ENCODE measurements at regions not wholly inside any gene's neighbourhood (a gene's known extent, or its start where the extent isn't known, plus 50 kb on each side); places are given as distances from the start of the nearest gene placed in this dataset.

DNA sequence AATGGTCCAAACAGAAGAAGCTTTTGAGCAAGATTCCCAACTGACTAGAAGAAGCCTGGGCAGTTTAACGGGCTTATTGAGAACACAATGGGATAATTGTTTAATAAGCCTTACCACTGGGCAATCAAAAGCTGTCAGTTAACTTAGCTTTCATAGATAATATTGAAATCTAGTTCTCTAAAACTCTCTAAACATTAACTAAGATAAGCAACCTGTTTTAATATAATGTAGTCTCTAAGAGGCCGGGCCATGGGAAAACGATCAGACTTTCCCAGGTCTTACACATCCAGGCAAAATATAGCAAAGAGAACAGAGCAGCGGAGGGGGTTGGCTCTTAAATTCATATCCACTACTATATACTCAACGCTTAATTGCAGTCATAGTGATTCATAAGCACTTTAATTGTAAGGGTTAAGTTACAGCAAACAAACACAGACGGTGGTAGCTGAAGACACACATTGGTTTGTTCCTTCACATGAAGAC lies 128.0 kb upstream of the FAM83B start:
- no peak for DNase-seq

DNA sequence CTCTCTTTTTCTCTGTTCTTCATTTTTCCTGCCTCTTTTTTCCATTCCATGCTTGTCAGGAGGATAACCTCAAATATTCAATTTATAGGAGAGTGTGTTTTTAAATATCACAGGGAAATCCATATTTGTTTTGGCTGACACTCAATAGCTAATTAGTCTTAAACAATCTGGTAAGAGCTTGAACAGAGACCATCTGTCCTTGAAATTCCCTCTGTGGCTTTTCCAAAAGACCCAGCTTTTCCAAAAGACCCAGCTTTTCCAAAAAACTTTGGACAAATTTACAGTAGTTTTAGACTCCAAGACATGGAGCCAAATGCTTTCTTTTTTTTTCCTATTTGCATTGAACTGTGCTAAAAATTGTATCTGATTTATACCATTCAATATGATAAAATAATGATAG lies 127.4 kb upstream of the FAM83B start:
- DNase-seq = no peak

DNA sequence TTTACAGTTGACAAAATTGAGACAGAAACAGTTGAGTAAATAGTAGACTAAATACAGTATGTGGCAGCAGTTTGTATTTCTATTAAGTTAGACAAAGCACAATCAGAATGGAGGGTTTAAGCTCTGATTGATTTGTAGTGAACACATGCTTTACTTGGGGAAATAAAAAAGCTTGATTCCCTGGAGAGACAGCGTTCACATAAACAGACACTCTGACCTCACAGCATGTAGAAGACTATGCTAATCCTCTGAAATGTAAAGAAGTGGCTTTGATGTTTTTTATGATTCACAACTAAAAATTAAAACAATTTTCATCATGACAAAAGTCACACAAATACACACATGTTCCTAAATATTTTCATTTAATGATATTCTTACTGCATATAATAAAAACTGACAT lies 126.9 kb upstream of the FAM83B start:
- no peak for DNase-seq

DNA sequence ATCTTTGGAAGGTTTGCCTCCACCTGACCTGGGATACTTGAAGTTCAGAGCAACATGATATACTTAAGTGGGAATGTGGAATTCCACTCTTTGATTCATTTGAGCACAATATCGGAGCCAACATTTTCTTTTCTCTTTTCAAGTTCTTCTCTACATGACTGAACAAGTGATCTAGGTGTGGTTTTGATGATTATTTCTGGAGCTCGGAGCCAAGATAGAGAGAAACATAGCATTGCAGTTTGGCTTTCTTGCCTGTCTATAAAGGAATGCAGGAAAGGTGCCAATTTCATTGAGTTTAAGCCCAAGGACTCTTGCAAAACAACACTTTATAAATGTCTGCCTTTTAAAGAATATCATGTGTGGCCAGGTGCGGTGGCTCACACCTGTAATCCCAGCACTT lies 124.2 kb upstream of the FAM83B start:
- DNase-seq = no peak

DNA sequence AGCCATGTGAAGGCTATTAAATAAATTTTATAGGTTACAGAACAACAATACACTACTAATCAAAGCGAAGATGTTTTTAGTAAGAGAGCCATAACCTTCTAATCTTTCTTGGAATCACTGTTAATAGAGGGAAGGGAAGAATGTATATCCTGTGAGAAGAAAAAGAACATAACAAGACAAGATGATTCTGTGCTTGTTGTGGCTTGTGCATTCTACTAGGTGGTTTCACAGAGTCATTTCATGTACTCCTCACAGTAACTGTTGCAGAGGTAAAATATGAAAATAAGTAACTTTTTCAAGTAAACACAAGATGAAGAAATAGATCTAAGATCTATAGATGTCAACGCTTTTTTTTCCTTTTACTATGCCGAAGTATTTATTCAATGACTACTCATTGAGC lies 116.9 kb upstream of the FAM83B start:
- no peak for DNase-seq

DNA sequence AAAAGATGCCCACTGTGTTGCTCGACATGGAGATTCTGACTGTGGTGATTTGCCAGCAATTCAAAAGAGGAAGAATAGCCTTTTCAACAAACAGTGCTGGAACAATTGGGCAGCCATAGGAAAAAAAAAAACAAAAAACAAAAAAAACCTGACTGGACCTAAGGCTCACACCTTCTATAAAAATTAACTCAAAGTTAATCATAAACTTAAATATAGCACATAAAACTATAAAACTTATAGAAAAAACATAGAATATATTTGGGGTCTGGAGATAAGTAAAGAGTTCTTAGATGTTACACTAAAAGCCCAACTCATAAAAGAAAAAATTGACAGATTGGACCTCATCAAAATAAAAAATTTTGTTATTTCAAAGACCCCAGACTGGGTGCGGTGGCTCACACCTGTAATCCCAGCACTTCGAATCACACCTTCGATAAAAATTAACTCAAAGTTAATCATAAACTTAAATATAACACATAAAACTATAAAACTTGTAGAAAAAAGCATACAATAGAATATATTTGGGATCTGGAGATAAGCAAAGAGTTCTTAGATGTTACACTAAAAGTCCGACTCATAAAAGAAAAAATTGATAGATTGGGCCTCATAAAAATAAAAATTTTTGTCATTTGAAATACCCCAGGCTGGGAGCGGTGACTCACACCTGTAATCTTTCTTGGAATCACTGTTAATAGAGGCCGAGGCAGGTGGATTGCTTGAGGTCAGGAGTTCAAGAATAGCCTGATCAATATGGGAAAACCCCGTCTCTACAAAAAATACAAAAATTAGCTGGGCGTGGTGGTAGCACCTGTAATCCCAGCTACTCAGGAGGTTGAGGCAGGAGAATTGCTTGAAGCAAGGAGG lies 115.6 kb upstream of the FAM83B start:
- DNase-seq = no peak

DNA sequence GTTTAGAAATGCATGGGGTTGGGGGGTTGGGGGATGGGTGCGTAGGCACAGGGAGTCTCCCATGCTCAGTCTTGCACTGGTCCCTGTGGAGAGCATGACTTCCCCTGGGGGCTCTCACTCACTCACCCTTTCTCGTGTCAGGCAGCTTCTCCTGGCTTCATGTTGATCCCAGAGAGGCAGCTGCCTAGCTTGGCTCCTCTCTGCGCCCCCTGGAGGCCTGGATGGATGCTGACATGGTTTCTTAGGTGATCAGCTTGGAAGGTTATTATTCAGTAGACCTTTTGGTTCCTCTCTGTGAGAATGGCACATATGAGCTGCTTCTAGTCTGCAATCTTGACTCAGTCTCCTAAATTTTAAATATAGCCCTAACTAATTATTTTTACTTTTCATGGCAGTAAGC lies 109.3 kb upstream of the FAM83B start:
- DNase-seq = no peak

DNA sequence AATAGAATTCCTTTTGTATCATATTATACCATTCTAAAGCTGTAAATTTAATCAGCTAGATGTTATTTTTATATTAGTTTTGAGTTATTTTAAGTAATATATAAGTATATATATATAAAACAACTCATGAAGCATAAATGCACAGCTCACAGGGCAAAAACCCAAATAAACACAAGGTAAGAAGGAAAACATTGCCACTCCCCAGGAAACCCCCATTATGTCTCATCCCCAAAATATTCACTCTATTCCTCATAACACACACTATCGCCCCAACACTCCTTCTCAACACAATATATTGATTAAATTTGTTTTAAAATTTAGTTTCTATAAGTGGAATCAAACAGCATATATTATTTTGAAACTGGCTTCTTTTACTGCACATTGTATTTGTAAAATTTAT lies 98.6 kb upstream of the FAM83B start:
- DNase-seq = peak; percentile 8

DNA sequence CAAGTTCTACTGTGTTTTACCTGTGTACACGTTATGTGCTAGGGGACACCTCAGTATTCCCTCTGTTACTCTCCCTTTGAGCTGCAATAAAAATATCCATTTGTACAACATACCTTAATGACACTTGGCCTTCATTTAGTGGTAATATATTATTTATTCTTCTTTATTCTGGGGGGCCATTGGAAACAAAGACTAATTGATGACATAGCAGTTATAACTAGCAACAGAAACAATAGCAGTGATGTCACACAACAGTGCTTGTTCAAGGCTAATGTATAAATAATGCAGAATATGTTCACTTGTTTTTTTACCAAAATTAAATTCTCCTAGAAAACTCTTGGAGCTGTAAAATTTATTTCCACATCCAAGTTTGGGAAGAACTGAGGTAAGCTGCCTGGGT lies 92.2 kb upstream of the FAM83B start:
- DNase-seq = no peak

DNA sequence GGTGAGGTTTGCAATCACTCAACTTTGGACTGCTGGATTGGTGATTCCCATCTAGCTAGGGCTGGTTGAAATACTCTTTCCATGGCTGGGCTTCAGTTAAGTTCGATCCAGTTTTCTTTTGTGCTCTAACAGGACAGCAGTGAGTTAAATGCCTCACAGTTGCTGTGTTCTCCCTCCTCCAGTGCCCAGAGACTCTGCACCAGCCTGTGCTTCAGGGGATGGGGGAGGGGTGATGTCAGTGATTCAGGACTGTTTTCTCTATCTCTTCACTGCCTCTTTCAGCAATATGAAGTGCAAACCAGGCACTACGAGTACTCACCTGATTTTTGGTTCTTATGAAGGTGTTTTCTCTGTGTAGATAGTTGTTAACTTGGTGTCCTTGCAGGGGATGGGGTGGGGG lies 88.2 kb upstream of the FAM83B start:
- DNase-seq = no peak

DNA sequence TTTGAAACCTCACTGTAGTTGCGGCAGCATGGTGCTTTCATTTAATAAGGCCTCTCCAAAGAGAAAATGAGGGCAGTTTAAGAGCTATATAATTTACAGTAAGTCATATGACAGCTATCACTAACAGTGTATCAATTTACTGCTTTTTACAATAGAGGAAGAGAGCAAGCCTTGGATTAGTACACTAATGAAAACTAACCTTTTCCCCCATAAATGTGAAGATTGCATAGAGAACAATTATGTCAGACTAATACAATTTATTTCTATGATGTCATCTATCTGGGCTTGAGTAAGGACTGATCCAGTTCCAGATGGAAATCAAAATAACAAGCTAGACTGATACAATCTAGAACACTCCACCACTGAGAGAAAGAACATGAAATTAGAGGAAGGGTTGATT lies 78.1 kb upstream of the FAM83B start:
- no peak for DNase-seq

DNA sequence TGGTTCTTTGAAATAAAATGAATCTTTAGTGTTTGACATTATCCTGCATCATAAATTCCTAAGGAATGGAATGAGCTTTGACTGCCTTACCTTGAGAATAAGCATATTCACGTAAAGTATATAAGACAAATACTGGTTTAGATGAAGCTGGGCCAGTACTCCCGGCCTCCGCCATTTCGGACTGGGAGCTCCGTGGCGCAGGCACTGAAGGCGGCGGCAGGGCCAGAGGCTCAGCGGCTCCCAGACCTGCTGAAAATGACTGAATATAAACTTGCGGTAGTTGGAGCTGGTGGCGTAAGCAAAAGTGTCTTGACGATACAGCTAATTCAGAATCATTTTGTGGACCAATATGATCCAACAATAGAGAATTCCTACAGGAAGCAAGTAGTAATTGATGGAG lies 76.2 kb upstream of the FAM83B start:
- no peak for DNase-seq

DNA sequence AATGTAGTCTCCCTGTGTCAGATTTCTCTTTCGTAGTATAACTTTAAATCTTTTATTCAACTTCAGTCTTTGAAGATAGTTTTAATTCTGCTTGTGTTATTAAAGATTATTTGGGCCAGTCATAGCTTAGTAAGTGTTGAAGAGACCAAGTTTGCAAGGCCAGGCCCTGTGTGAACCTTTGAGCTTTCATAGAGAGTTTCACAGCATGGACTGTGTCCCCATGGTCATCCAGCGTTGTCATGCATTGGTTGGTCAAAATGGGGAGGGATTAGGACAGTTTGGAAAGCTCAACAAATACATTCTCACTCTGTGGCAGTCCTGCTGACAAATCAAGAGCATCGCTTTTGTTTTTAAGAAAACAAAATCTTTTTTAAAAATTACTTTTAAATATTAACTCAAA lies 74.6 kb upstream of the FAM83B start:
- no peak for DNase-seq

DNA sequence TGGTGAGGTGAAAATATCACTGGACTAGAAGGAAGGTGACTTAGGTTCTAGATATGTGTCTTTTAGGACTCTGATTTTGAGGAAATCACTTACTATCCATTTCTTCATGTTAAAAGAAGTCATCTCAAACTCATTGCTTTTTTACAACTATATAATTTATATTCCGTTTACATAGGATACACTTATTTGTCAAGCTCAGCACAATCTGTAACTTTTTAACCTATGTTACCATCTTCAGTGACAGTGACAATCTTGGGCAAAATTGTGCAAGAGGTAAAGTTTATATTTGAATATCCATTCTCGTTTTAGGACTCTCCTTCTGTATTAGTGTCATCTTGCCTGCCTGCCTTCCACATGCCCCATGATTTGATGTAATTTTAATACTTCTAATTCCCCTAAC lies 74.0 kb upstream of the FAM83B start:
- DNase-seq = no peak

DNA sequence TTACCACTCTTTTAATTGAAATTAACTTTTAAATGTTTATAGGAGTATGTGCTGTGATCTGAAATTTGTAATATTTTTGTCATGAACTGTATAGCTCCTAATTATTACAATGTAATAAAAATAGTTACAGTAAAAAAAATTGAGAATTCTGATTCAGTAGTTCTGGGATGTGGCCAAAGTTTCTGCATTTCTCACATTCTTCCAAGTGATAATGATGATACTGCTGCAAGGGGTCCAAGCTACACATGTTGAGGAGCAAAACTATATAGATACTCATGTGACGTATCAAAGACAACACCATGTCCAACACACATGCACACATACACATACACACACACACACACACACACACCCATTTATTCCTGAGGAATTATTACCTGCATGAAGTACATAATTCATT lies 71.0 kb upstream of the FAM83B start:
- DNase-seq = peak; percentile 57

DNA sequence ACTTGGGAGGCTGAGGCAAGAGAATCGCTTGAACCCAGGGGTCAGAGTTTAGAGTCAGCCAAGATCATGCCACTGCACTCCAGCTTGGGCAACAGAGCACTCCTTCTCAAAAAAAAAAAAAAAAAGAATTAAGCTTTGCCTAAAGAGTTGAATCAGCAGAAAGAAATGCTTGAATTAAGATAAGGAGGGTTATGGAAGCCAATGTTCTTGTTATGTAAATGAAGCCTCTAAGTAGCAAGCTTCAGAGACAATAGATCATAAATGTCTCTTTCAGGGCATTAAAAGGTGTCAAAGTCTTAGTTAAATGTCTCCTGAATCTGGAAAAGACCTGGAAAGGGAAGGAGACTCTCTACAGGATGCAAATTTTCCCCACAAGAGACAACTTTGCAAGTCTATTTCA lies 69.7 kb upstream of the FAM83B start:
- DNase-seq = no peak

DNA sequence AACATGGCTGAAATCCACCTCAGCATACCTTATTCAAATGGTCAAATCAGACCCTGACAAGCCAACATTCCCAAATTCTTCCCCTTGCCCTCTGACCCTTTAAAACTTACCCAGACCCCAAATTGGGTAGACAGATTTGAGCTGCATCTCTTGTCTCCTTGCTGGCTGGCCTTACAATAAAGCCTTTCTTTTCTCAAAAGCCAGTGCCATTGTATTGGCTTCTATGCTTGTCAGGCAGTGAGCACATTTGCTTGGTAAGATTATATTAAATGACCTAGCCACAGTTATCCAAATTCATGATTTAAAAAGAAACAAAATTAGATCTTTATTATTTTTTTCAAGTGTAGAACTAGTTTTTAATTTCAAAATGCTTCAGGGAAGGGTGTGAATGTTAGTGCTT lies 67.8 kb upstream of the FAM83B start:
- no peak for DNase-seq

DNA sequence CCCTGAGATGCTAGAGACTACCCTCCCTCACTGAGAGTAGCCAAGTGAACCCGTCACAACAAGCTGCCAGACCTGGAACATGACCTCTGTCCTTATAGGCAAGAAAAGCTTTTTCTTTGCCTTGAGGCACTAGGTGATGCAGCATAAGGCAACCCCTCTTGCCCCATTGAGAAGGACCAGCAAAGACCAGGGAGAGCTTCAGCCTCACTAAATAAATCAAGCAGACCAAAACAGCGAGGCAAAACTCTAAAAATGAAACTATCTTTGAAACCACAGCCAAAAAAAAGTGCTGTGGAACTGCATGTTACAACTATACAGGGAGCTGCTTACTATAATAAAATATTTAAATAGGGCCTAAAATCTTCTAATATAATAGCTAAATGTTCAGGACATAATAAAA lies 62.6 kb upstream of the FAM83B start:
- DNase-seq = no peak

DNA sequence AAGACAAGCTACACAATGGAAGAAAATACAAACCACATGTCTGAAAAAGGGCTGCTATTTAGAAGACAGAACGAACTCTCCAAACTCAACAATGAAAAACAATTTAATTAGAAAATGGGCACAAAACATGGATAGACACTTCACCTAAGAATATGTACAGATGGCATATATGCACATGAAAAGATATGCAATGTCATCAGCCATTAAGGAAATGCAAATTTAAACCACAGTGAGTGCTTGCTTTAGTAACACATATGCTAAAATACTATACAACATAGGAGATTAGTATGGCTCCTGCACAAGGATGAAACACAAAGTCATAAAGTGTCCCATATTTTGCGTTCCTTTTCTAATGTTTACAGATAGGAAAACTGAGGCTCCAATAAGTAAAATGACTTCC lies 60.4 kb upstream of the FAM83B start:
- DNase-seq = no peak

DNA sequence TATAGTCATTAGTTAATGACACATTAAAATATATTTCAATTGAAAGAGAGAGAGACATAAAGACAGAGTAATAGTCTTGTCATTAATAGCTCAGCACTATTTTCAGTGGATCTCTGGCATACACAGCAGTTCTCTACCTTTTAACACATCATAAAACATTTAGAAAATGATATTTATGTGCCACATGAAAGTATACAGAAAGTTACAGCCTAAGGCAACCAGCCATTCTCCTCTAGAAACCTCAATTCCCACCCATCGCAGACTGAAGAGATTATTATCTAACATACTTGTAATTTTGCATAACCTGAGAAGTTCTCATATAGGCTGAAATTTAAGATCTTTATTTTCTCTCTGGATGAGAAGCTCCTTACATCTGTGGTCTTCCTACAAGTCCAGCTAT lies 58.7 kb upstream of the FAM83B start:
- DNase-seq = no peak

Data from fibroblast of skin of back (primary cell).